ENCODE measurements at regions not wholly inside any gene's neighbourhood (a gene's known extent, or its start where the extent isn't known, plus 50 kb on each side); places are given as distances from the start of the nearest gene placed in this dataset.

DNA sequence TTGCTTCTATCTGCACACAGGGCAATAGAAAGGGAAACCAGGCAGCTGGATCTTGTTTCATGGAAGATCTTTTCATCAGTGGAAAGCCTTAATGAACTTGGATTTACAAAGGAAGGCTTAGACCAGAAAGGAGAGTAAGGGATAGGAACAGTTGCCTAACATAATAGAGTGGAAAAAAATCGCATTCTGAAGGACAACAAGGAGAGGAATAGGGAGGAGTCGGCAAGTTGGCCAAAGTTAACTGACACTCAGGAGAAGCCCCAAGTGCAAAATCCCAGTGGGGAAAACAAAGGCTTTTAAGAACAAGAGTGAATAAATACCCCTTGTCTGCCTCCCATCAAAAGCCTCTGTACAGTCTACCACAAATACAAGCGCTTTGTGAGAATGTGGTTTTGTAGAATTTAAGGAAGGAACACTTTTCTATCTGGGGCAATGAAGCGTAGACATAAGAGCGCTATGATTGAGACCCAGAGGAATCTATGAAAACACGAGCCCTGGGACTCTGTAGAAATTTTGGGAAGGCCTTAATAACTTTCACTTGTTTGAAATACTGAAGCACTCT, 74.1 kb downstream of the ZNF648 start:
- TF ChIP-seq CTCF (conservative IDR thresholded peaks at IDR 0.05) (no peak), EZH2 (IDR thresholded peaks at IDR 0.05; ENCODE audit: low read depth) (no peak)
